DND-41 (cell line): ENCODE measurements at regions not wholly inside any gene's neighbourhood (a gene's known extent, or its start where the extent isn't known, plus 50 kb on each side); places are given as distances from the start of the nearest gene placed in this dataset.

Source experiments
- ATAC-seq: fragments of 200-7000 bp; cut with Tn5 transposase; 3 replicates; pipeline ENCODE4 v1.9.1; 2021; ENCODE audit warnings: low read depth; ENCODE audit not compliant: insufficient read depth
- DNase-seq: peaks from one replicate; pipeline ENCODE4 v3.0.0-alpha.2; 2020
- H2AFZ ChIP-seq: 2 replicates; pipeline ENCODE4 v1.6.0; 2012; ENCODE audit warnings: low read depth, low read length
- H3K27ac ChIP-seq: 2 replicates; pipeline ENCODE4 v1.5.1; 2012; ENCODE audit warnings: low read length, inconsistent platforms
- H3K27me3 ChIP-seq: fragments of 200-600 bp; sonication (generic); 2 replicates; pipeline ENCODE4 v1.6.0; 2012; ENCODE audit warnings: low read length, mild to moderate bottlenecking, inconsistent platforms; ENCODE audit not compliant: insufficient read depth, poor library complexity
- H3K36me3 ChIP-seq: 2 replicates; pipeline ENCODE4 v1.5.1; 2012; ENCODE audit warnings: low read length, inconsistent platforms; ENCODE audit not compliant: insufficient read depth
- H3K4me1 ChIP-seq: 2 replicates; pipeline ENCODE4 v1.5.1; 2012; ENCODE audit warnings: mild to moderate bottlenecking, low read length; ENCODE audit not compliant: insufficient read depth
- H3K4me2 ChIP-seq: 2 replicates; pipeline ENCODE4 v1.6.0; 2012; ENCODE audit warnings: mild to moderate bottlenecking, moderate library complexity, low read length, inconsistent platforms; ENCODE audit not compliant: insufficient read depth
- H3K4me3 ChIP-seq, 2 experiments: fragments of 200-600 bp in 1 of 2; shearing (Covaris generic) in 1 of 2; 2 replicates each; pipeline ENCODE4 v1.5.1; 2012 to 2016; ENCODE audit warnings: inconsistent platforms in 2 of 2, low read length in 2 of 2, mild to moderate bottlenecking in 2 of 2, low read depth in 1 of 2, moderate library complexity in 1 of 2
- H3K79me2 ChIP-seq: 2 replicates; pipeline ENCODE4 v1.6.0; 2012; ENCODE audit warnings: low read length, inconsistent platforms; ENCODE audit not compliant: insufficient read depth
- H3K9ac ChIP-seq: 2 replicates; pipeline ENCODE4 v1.6.0; 2012; ENCODE audit warnings: low read depth, mild to moderate bottlenecking, inconsistent platforms, low read length, moderate library complexity
- H3K9me3 ChIP-seq: 2 replicates; pipeline ENCODE4 v1.5.1; 2012; ENCODE audit warnings: low read length, moderate library complexity, mild to moderate bottlenecking, inconsistent platforms; ENCODE audit not compliant: insufficient read depth, severe bottlenecking
- H4K20me1 ChIP-seq: 2 replicates; pipeline ENCODE4 v1.6.0; 2012; ENCODE audit warnings: low read length; ENCODE audit not compliant: insufficient read depth
- CTCF ChIP-seq: IDR thresholded peaks from 2 replicates; pipeline ENCODE4 v1.5.1; 2012; ENCODE audit warnings: borderline replicate concordance, low read length, moderate library complexity, mild to moderate bottlenecking; ENCODE audit not compliant: poor library complexity, severe bottlenecking; ENCODE audit errors: extremely low read depth
- EZH2 ChIP-seq: IDR thresholded peaks from 3 replicates; pipeline ENCODE4 v1.6.1; 2012; ENCODE audit warnings: borderline replicate concordance, low read depth, mild to moderate bottlenecking, moderate library complexity, low read length, inconsistent platforms; ENCODE audit not compliant: severe bottlenecking

GRCh38 chr17:14664511-14664910 lies 363.6 kb downstream of the HS3ST3B1 start:
- H3K4me1 ChIP-seq, result no peaks in the 10 kb centered on the region
- no peaks in the 10 kb centered on the region for H4K20me1 ChIP-seq
- TF ChIP-seq CTCF (no peak), EZH2 (no peak)
- H3K4me2 ChIP-seq, result no peak overlapping the region
- no peak overlapping the region for H3K27ac ChIP-seq
- H3K36me3 ChIP-seq, result no peaks in the 10 kb centered on the region
- ATAC-seq, result no peak
- no peak overlapping the region for H3K9ac ChIP-seq
- no peaks in the 10 kb centered on the region for H3K9me3 ChIP-seq
- no peak for DNase-seq
- no peaks in the 10 kb centered on the region for H3K79me2 ChIP-seq
- H3K27me3 ChIP-seq, result no peaks in the 10 kb centered on the region
- H3K4me3 ChIP-seq, result no peak overlapping the region
- no peak overlapping the region for H2AFZ ChIP-seq

GRCh38 chr17:14641117-14641516 lies 340.2 kb downstream of the HS3ST3B1 start:
- H3K79me2 ChIP-seq, result no peaks in the 10 kb centered on the region
- H3K4me2 ChIP-seq, result no peak overlapping the region
- no peak for ATAC-seq
- H3K4me3 ChIP-seq, result no peak overlapping the region
- no peak overlapping the region for H2AFZ ChIP-seq
- H3K27me3 ChIP-seq, result no peaks in the 10 kb centered on the region
- H3K4me1 ChIP-seq, result no peaks in the 10 kb centered on the region
- H3K27ac ChIP-seq, result no peak overlapping the region
- no peak overlapping the region for H3K9ac ChIP-seq
- no peak for DNase-seq
- no peaks in the 10 kb centered on the region for H3K9me3 ChIP-seq
- no peaks in the 10 kb centered on the region for H4K20me1 ChIP-seq
- TF ChIP-seq CTCF, result no peak
- no peak for TF ChIP-seq EZH2
- H3K36me3 ChIP-seq, result no peaks in the 10 kb centered on the region

GRCh38 chr17:14637260-14637659 lies 336.4 kb downstream of the HS3ST3B1 start:
- no peak overlapping the region for H2AFZ ChIP-seq
- no peak for TF ChIP-seq CTCF
- no peak for TF ChIP-seq EZH2

GRCh38 chr17:14630621-14631020 lies 329.7 kb downstream of the HS3ST3B1 start:
- ATAC-seq, result no peak
- H3K79me2 ChIP-seq, result no peaks in the 10 kb centered on the region
- H3K27me3 ChIP-seq, result no peaks in the 10 kb centered on the region
- no peaks in the 10 kb centered on the region for H4K20me1 ChIP-seq
- H3K4me2 ChIP-seq, result no peak overlapping the region
- no peak overlapping the region for H2AFZ ChIP-seq
- H3K9me3 ChIP-seq, result peaks cover 4% of the 10 kb centered on the region
- H3K36me3 ChIP-seq, result no peaks in the 10 kb centered on the region
- no peak overlapping the region for H3K4me3 ChIP-seq
- no peaks in the 10 kb centered on the region for H3K4me1 ChIP-seq
- TF ChIP-seq CTCF, result no peak
- no peak for TF ChIP-seq EZH2
- no peak overlapping the region for H3K9ac ChIP-seq
- H3K27ac ChIP-seq, result no peak overlapping the region
- no peak for DNase-seq

More at GRCh38 chr17:14637260-14637659, 336.4 kb downstream of the HS3ST3B1 start:
- H3K4me1 ChIP-seq, result no peaks in the 10 kb centered on the region
- no peaks in the 10 kb centered on the region for H3K79me2 ChIP-seq
- ATAC-seq (no peak), DNase-seq (no peak)
- no peaks in the 10 kb centered on the region for H4K20me1 ChIP-seq
- H3K4me2 ChIP-seq, result no peak overlapping the region
- no peak overlapping the region for H3K4me3 ChIP-seq
- no peak overlapping the region for H3K27ac ChIP-seq
- H3K9me3 ChIP-seq, result no peaks in the 10 kb centered on the region
- no peaks in the 10 kb centered on the region for H3K27me3 ChIP-seq
- no peaks in the 10 kb centered on the region for H3K36me3 ChIP-seq
- no peak overlapping the region for H3K9ac ChIP-seq
